NT2/D1 (cell line): ENCODE measurements at regions not wholly inside any gene's neighbourhood (a gene's known extent, or its start where the extent isn't known, plus 50 kb on each side); places are given as distances from the start of the nearest gene placed in this dataset.

Source experiments
- SUZ12 ChIP-seq: IDR thresholded peaks from 2 replicates; pipeline ENCODE4 v1.6.1; 2011; ENCODE audit not compliant: insufficient read length, insufficient read depth; ENCODE audit errors: extremely low read depth
- YY1 ChIP-seq: IDR thresholded peaks from 2 replicates; pipeline ENCODE4 v1.6.1; 2011; ENCODE audit not compliant: insufficient read length, insufficient read depth
- ZNF274 ChIP-seq: IDR thresholded peaks from 2 replicates; pipeline ENCODE4 v1.6.1; 2011; ENCODE audit warnings: mild to moderate bottlenecking, low read depth, low read length

- TF ChIP-seq SUZ12 (no peak), YY1 (no peak), ZNF274 (no peak)
Observed at GRCh38 chr10:111148025-111148424, 71.2 kb downstream of the ADRA2A start.
